Stimulated activated CD4-positive, alpha-beta T cell treated with anti-CD3 and anti-CD28 coated beads, Interleukin-12 subunit alpha, Interleukin-12 subunit beta, amount 100 ng/mL, for 24 hours (primary cell): ENCODE measurements at regions not wholly inside any gene's neighbourhood (a gene's known extent, or its start where the extent isn't known, plus 50 kb on each side); places are given as distances from the start of the nearest gene placed in this dataset.
"Not testable (repeated sequence)": the region's sequence is repeated elsewhere in the genome, so short reads cannot be mapped to it uniquely, and the experiment has no call there.

Experiments used
- DNase-seq, 2 experiments: peaks; one replicate each; pipeline ENCODE4 v3.0.0-alpha.2; 2020; ENCODE audit warnings: low read depth in 2 of 2

GRCh38 chr10:27388761-27389399, 115.2 kb upstream of the RAB18 start:
- DNase-seq: no peak

- DNase-seq: no peak
Measured at GRCh38 chr10:27383595-27384542, 120.2 kb upstream of the RAB18 start.

- no peak for DNase-seq
Measured at GRCh38 chr10:27382176-27382575, 121.9 kb upstream of the RAB18 start.

- no peak for DNase-seq
Measured at GRCh38 chr10:27380929-27381358, 123.2 kb upstream of the RAB18 start.

GRCh38 chr10:27379041-27379440, 125.1 kb upstream of the RAB18 start:
- DNase-seq: not testable (repeated sequence)

- DNase-seq: no peak
Measured at GRCh38 chr10:27373566-27374160, 130.4 kb upstream of the RAB18 start.

GRCh38 chr10:27372095-27372494, 131.5 kb upstream of the ACBD5 start:
- DNase-seq: no peak

GRCh38 chr10:27371375-27371774, 130.8 kb upstream of the ACBD5 start:
- not testable (repeated sequence) for DNase-seq

- no peak for DNase-seq
Measured at GRCh38 chr10:27369880-27370279, 129.3 kb upstream of the ACBD5 start.

GRCh38 chr10:27368706-27369105, 128.1 kb upstream of the ACBD5 start:
- no peak for DNase-seq

- DNase-seq: no peak
Measured at GRCh38 chr10:27366769-27367168, 126.2 kb upstream of the ACBD5 start.

- DNase-seq: no peak
Measured at GRCh38 chr10:27364028-27364427, 123.4 kb upstream of the ACBD5 start.

GRCh38 chr10:27360581-27361172, 120.1 kb upstream of the ACBD5 start:
- peak; percentile 65 to 77 for DNase-seq

- DNase-seq: no peak
Measured at GRCh38 chr10:27359792-27360355, 119.3 kb upstream of the ACBD5 start.

GRCh38 chr10:27356738-27357137, 116.1 kb upstream of the ACBD5 start:
- DNase-seq: no peak

- DNase-seq: no peak
Measured at GRCh38 chr10:27355918-27356573, 115.4 kb upstream of the ACBD5 start.

GRCh38 chr10:27354643-27355270, 114.2 kb upstream of the ACBD5 start:
- not testable (repeated sequence) for DNase-seq

- DNase-seq: not testable (repeated sequence)
Measured at GRCh38 chr10:27354100-27354499, 113.5 kb upstream of the ACBD5 start.

- DNase-seq: no peak
Measured at GRCh38 chr10:27349987-27350386, 109.4 kb upstream of the ACBD5 start.

- not testable (repeated sequence) for DNase-seq
Measured at GRCh38 chr10:27347827-27348207, 107.2 kb upstream of the ACBD5 start.

- DNase-seq: no peak
Measured at GRCh38 chr10:27345455-27345920, 104.9 kb upstream of the ACBD5 start.
